Skeletal muscle tissue (tissue), 3 donors: ENCODE measurements at regions not wholly inside any gene's neighbourhood (a gene's known extent, or its start where the extent isn't known, plus 50 kb on each side); places are given as distances from the start of the nearest gene placed in this dataset.

Source experiments
- H3K27ac ChIP-seq: one replicate; pipeline ENCODE4 v1.7.0; 2013; ENCODE audit warnings: mild to moderate bottlenecking, low read depth, low read length, inconsistent platforms
- H3K27me3 ChIP-seq, 3 donors: one replicate each; pipeline ENCODE4 v1.7.0; 2013; ENCODE audit warnings: low read length in 3 of 3; ENCODE audit not compliant: control insufficient read depth in 3 of 3, insufficient read depth in 3 of 3
- H3K36me3 ChIP-seq, 3 donors: one replicate each; pipeline ENCODE4 v1.7.0; 2013; ENCODE audit warnings: low read length in 3 of 3; ENCODE audit not compliant: control insufficient read depth in 3 of 3, insufficient read depth in 3 of 3
- H3K4me1 ChIP-seq, 3 donors: one replicate each; pipeline ENCODE4 v1.7.0; 2013; ENCODE audit warnings: low read length in 3 of 3, mild to moderate bottlenecking in 3 of 3; ENCODE audit not compliant: control insufficient read depth in 3 of 3, insufficient read depth in 3 of 3
- H3K4me3 ChIP-seq, 3 donors: one replicate each; pipeline ENCODE4 v1.7.0; 2013; ENCODE audit warnings: low read length in 3 of 3
- H3K9ac ChIP-seq, 3 donors: one replicate each; pipeline ENCODE4 v1.7.0; 2013; ENCODE audit warnings: low read length in 3 of 3, mild to moderate bottlenecking in 3 of 3, moderate library complexity in 2 of 3, low read depth in 1 of 3
- H3K9me3 ChIP-seq, 3 donors: one replicate each; pipeline ENCODE4 v1.7.0; 2013; ENCODE audit warnings: low read length in 3 of 3; ENCODE audit not compliant: control insufficient read depth in 3 of 3
- donor health status: Osteomylitis.

- Histone ChIP-seq H3K36me3 (no peaks in the 10 kb centered on the region), H3K27me3 (no peaks in the 10 kb centered on the region), H3K9me3 (no peaks in the 10 kb centered on the region), H3K27ac (no peak overlapping the region), H3K4me3 (no peak overlapping the region), H3K4me1 (no peaks in the 10 kb centered on the region), H3K9ac (no peak overlapping the region)
Observed at GRCh38 chr17:70642059-70642458, 472.7 kb downstream of the KCNJ2 start.

DNA sequence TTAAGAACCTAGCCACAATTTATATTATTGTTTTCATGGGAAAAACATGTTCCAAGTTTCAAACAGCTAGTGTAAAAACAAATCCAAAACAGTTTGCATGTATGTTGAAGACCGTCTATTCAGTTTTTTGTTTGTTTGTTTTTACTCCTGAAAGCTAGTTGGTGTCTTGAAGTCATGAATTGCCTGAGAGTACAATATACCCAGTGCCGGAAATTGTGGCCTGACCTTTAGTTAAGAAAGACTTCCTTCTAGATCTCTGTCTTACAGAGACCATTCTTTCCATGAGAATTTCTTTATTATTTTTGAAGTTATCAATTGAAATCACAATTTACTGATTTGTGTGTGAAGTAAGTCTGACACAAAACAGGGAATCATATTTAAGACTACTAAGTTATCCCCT is 474.8 kb downstream of the KCNJ2 start:
- Histone ChIP-seq H3K4me1 (no peaks in the 10 kb centered on the region), H3K27ac (no peak overlapping the region), H3K4me3 (no peak overlapping the region), H3K9ac (no peak overlapping the region), H3K36me3 (no peaks in the 10 kb centered on the region), H3K9me3 (no peaks in the 10 kb centered on the region), H3K27me3 (no peaks in the 10 kb centered on the region)

DNA sequence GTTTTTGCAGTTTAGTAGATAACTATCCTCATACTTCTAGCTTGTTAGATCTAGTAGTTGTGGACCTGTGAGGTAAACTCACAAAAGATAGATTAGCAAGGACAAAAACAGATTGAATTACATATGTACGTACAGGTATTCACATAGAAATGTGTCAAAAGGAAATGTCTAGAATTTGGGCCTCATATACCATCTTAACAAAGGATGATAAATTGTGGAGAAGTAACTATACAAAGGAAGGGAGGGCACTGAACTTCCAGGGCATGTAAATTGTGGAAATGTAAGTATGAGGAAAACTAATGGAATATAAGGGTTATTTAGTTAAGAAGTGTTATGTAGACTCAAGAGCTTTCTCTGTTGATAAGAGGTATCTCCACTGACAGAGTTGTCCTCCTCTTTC is 477.3 kb downstream of the KCNJ2 start:
- Histone ChIP-seq H3K9ac (no peak overlapping the region), H3K27ac (no peak overlapping the region), H3K27me3 (no peaks in the 10 kb centered on the region), H3K9me3 (no peaks in the 10 kb centered on the region), H3K36me3 (no peaks in the 10 kb centered on the region), H3K4me1 (no peaks in the 10 kb centered on the region), H3K4me3 (no peak overlapping the region)

DNA sequence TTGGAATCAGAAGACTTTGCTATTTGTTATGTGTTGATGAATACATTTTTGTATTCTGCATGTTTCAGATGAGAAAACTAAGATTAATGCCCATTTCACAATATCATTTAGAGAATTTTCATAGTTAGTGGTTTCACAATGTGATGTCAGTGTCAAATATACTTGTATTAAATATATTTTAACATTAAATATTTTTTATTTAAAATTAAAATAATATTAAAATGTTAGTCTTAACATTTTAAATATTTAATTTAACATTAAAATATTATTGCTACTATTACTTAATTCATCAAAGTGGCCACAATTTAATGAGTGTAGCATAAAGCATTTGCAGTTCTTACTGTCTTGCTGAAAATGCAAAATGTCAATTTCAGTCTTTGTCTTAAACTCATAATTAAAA is 478.8 kb downstream of the KCNJ2 start:
- H3K4me1 ChIP-seq = no peaks in the 10 kb centered on the region
- H3K9ac ChIP-seq = no peak overlapping the region
- no peaks in the 10 kb centered on the region for H3K36me3 ChIP-seq
- no peak overlapping the region for H3K4me3 ChIP-seq
- H3K27ac ChIP-seq = no peak overlapping the region
- H3K9me3 ChIP-seq = no peaks in the 10 kb centered on the region
- H3K27me3 ChIP-seq = peaks cover 0 to 4% (median 0%) of the 10 kb centered on the region in 3 donors

DNA sequence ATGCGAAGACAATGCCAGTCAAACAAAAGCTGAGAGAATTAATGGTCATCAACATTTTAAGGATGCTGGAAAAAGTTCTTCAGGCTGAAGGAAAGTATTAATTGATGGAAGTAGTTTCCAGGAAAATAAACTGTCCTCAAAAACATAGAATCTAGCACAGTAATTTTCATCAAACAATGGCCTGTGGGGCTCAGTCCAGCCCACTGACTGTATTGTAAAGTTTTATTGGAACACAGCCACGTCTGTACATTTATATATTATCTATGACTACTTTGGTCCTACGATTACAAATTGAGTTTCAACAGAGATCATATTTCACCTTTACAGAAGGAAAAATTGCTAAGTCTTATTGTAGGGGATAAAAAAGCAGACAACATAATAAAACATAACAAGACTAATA is 484.5 kb downstream of the KCNJ2 start:
- Histone ChIP-seq H3K27ac (no peak overlapping the region), H3K36me3 (no peaks in the 10 kb centered on the region), H3K4me3 (no peak overlapping the region), H3K9me3 (no peaks in the 10 kb centered on the region), H3K9ac (no peak overlapping the region), H3K27me3 (peaks cover 0 to 4% (median 0%) of the 10 kb centered on the region in 3 donors), H3K4me1 (no peaks in the 10 kb centered on the region)

- no peaks in the 10 kb centered on the region for H3K36me3 ChIP-seq
- H3K9ac ChIP-seq = no peak overlapping the region
- H3K27me3 ChIP-seq = peaks cover 0 to 4% (median 0%) of the 10 kb centered on the region in 3 donors
- H3K4me1 ChIP-seq = no peaks in the 10 kb centered on the region
- H3K4me3 ChIP-seq = no peak overlapping the region
- H3K27ac ChIP-seq = no peak overlapping the region
- no peaks in the 10 kb centered on the region for H3K9me3 ChIP-seq
Observed at GRCh38 chr17:70654706-70655105, 485.4 kb downstream of the KCNJ2 start.

GRCh38 chr17:70655176-70655958 is 486.0 kb downstream of the KCNJ2 start:
- Histone ChIP-seq H3K9me3 (no peaks in the 10 kb centered on the region), H3K4me3 (no peak overlapping the region), H3K9ac (no peak overlapping the region), H3K4me1 (no peaks in the 10 kb centered on the region), H3K27ac (no peak overlapping the region), H3K36me3 (no peaks in the 10 kb centered on the region), H3K27me3 (peaks cover 0 to 4% (median 0%) of the 10 kb centered on the region in 3 donors)

DNA sequence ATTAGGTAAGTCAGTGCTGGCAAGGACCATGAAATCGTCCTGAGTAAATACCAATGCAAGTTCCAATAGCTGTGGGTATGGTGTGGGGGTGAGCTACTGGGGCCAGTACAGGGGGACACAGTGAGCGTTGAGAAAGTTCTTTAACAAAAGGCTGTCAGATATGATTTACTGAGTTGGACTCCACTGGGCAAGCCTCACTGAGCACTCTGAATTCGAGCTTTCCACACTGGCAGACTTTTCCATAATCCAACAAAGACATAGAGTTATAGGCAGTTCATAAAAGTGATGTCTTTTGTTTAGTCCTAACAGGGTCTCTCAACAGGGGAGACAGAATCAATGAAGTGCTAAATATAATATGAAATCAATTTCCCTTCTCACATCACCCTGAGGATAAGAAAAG is 489.0 kb downstream of the KCNJ2 start:
- Histone ChIP-seq H3K9ac (no peak overlapping the region), H3K4me1 (no peaks in the 10 kb centered on the region), H3K4me3 (no peak overlapping the region), H3K27me3 (no peaks in the 10 kb centered on the region), H3K36me3 (no peaks in the 10 kb centered on the region), H3K27ac (no peak overlapping the region), H3K9me3 (no peaks in the 10 kb centered on the region)

GRCh38 chr17:70658840-70659239 is 489.5 kb downstream of the KCNJ2 start:
- no peaks in the 10 kb centered on the region for H3K36me3 ChIP-seq
- no peak overlapping the region for H3K27ac ChIP-seq
- H3K27me3 ChIP-seq = no peaks in the 10 kb centered on the region

GRCh38 chr17:70661342-70662222 is 492.2 kb downstream of the KCNJ2 start:
- H3K4me3 ChIP-seq = no peak overlapping the region
- no peaks in the 10 kb centered on the region for H3K4me1 ChIP-seq
- no peak overlapping the region for H3K27ac ChIP-seq
- no peak overlapping the region for H3K9ac ChIP-seq
- no peaks in the 10 kb centered on the region for H3K27me3 ChIP-seq
- no peaks in the 10 kb centered on the region for H3K9me3 ChIP-seq
- H3K36me3 ChIP-seq = no peaks in the 10 kb centered on the region

More at GRCh38 chr17:70658840-70659239, 489.5 kb downstream of the KCNJ2 start:
- Histone ChIP-seq H3K4me3 (no peak overlapping the region), H3K4me1 (no peaks in the 10 kb centered on the region), H3K9ac (no peak overlapping the region), H3K9me3 (no peaks in the 10 kb centered on the region)
